Progenitor cell of endocrine pancreas (in vitro differentiated cells): ENCODE measurements at regions not wholly inside any gene's neighbourhood (a gene's known extent, or its start where the extent isn't known, plus 50 kb on each side); places are given as distances from the start of the nearest gene placed in this dataset.

Experiments used
- DNase-seq: peaks from one replicate; pipeline ENCODE4 v3.0.0; 2021; ENCODE audit warnings: low spot score; ENCODE audit not compliant: unreplicated experiment
- H3K27ac Mint-ChIP-seq: 2 replicates; pipeline ENCODE4 v1.8.0; 2021; ENCODE audit warnings: mild to moderate bottlenecking, moderate library complexity, mixed read lengths
- H3K27me3 Mint-ChIP-seq: 2 replicates; pipeline ENCODE4 v1.8.0; 2021; ENCODE audit warnings: mixed read lengths
- H3K36me3 Mint-ChIP-seq: 2 replicates; pipeline ENCODE4 v1.8.0; 2022; ENCODE audit warnings: mixed read lengths; ENCODE audit not compliant: insufficient read depth
- H3K4me1 Mint-ChIP-seq: 2 replicates; pipeline ENCODE4 v1.8.0; 2021; ENCODE audit warnings: low read depth, mixed read lengths
- H3K4me3 Mint-ChIP-seq: 2 replicates; pipeline ENCODE4 v1.8.0; 2021; ENCODE audit warnings: low read depth, mild to moderate bottlenecking, moderate library complexity, mixed read lengths
- H3K9me3 Mint-ChIP-seq: 2 replicates; pipeline ENCODE4 v1.8.0; 2021; ENCODE audit warnings: low read depth, mixed read lengths
- TF ChIP-seq, protein P1 (sequence below): fragments of 200-600 bp; sonication (generic); IDR thresholded peaks from one replicate; pipeline ENCODE4 v1.5.0; 2021; ENCODE audit warnings: antibody characterized with exemption, mild to moderate bottlenecking; ENCODE audit not compliant: unreplicated experiment

DNA sequence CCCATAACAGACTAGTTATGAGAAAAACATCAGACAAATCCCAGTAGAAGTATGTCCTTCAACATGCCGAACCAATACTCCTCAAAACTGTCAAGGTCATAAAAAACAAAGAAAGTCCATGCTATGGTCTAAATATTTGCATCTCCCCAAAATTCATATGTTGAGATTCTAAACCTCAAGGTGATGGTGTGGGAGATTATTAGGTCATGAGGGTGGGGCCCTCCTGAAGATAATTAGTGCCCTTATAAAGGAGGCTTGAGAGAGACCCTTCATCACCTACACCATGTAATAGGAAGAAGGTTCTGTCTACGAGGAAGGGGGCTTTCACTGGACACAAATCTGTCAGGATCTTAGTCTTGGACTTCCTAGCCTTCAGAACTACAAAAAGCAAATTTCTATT, 118.6 kb upstream of the GUCY1A2 start:
- H3K9me3 Mint-ChIP-seq, result no peaks in the 10 kb centered on the region
- H3K4me3 Mint-ChIP-seq, result no peak overlapping the region
- no peaks in the 10 kb centered on the region for H3K27me3 Mint-ChIP-seq
- peaks cover 2% of the 10 kb centered on the region for H3K4me1 Mint-ChIP-seq
- no peak for DNase-seq
- TF ChIP-seq, protein P1, sequence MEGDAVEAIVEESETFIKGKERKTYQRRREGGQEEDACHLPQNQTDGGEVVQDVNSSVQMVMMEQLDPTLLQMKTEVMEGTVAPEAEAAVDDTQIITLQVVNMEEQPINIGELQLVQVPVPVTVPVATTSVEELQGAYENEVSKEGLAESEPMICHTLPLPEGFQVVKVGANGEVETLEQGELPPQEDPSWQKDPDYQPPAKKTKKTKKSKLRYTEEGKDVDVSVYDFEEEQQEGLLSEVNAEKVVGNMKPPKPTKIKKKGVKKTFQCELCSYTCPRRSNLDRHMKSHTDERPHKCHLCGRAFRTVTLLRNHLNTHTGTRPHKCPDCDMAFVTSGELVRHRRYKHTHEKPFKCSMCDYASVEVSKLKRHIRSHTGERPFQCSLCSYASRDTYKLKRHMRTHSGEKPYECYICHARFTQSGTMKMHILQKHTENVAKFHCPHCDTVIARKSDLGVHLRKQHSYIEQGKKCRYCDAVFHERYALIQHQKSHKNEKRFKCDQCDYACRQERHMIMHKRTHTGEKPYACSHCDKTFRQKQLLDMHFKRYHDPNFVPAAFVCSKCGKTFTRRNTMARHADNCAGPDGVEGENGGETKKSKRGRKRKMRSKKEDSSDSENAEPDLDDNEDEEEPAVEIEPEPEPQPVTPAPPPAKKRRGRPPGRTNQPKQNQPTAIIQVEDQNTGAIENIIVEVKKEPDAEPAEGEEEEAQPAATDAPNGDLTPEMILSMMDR, result no peak
- H3K27ac Mint-ChIP-seq, result no peak overlapping the region
- H3K36me3 Mint-ChIP-seq, result no peaks in the 10 kb centered on the region

DNA sequence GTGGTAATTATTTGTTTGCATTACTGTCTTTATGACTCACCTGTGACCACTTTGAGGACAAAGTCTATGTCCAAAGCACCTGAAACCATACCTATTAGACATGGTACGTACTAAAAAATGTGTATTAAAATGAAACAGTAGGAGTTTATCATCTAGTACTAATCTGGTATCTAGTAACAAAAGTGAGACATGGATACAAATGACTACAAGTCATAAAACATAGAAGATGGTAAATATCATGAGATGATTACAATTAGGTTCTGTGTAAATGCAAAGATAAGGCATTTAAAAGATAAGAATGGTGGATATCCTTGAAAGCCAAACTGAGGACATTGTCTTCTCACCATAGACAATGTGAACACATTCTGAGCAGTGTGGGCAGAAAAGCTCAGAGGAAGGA, 113.5 kb upstream of the GUCY1A2 start:
- Mint-ChIP-seq H3K4me3 (no peak overlapping the region), H3K9me3 (peaks cover 4% of the 10 kb centered on the region), H3K4me1 (no peaks in the 10 kb centered on the region), H3K36me3 (no peaks in the 10 kb centered on the region), H3K27ac (no peak overlapping the region), H3K27me3 (no peaks in the 10 kb centered on the region)
- DNase-seq, result no peak
- TF ChIP-seq, protein P1, result no peak

DNA sequence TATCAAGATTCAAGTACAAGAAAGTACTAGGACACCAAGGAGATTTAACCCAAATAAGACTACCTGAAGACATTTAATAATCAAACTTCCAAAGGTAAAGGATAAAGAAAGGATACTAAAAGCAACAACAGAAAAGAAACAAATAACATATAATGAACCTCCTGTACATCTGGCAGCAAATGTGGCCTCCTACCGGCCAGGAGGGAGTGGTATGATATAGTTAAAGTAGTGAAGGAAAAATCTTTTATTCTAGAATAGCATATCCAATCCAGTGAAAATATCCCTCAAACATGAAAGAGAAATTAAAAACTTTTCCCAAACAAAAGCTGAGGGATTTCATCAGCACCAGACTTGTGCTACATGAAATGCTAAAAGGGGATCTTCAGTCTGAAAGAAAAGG, 104.7 kb upstream of the GUCY1A2 start:
- Mint-ChIP-seq H3K9me3 (peaks cover 6% of the 10 kb centered on the region), H3K4me3 (no peak overlapping the region), H3K4me1 (no peaks in the 10 kb centered on the region), H3K27me3 (no peaks in the 10 kb centered on the region), H3K36me3 (no peaks in the 10 kb centered on the region), H3K27ac (no peak overlapping the region)
- TF ChIP-seq, protein P1, result no peak
- DNase-seq, result no peak

DNA sequence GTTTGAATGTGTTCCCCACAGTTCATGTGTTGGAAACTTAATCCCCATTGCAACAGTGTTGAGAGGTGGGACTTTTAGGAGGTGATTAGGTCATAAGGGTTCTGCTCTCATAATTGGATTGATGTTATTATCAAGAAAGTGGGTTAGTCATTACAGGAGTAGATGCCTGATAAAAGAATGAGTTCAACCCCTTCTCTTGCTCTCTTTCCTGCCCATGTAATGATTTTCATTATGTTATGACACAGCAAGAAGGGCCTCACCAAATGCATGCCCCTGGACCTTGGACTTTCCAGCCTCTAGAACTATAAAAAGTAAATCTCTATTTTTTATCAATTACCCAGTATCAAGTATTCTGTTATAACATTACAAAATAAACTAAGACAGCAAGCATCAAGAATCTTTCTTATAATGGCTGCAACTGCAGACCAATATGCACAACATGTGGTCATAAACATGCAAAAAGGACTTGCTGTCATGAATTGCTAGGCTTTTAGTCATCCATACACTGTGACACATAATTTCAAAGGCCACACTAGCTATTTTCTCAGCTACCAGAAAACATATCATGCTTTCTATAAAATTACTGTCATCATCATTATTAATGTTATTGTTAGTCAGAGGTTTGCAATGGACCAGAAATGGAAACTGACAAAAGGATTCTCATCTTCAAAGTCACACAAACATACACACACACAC, 99.9 kb upstream of the GUCY1A2 start:
- Mint-ChIP-seq H3K27me3 (no peaks in the 10 kb centered on the region), H3K4me1 (no peaks in the 10 kb centered on the region), H3K27ac (no peak overlapping the region), H3K36me3 (no peaks in the 10 kb centered on the region), H3K4me3 (no peak overlapping the region), H3K9me3 (peaks cover 8% of the 10 kb centered on the region)
- no peak for DNase-seq
- TF ChIP-seq, protein P1, result no peak

DNA sequence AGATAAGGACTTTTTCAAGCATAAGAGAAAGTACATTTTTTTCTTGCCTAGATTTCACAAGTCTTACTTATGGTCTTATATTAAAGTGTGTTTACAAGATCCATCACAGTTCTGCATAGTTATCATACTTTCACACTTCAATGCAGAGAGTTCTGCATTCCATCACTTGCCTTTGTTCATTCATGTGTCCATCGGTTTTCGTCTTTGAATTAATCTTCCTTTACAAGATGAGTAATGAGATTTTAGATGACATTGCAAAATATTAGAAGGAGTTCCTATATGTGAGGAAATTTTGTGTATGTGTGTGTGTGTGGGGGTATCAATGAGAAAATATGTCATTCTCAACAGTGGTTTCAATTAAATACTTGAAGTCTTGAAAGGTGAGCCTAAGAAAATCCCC, 98.1 kb upstream of the GUCY1A2 start:
- DNase-seq, result no peak
- no peaks in the 10 kb centered on the region for H3K4me1 Mint-ChIP-seq
- no peaks in the 10 kb centered on the region for H3K36me3 Mint-ChIP-seq
- H3K4me3 Mint-ChIP-seq, result no peak overlapping the region
- TF ChIP-seq, protein P1, result no peak
- no peaks in the 10 kb centered on the region for H3K27me3 Mint-ChIP-seq
- no peak overlapping the region for H3K27ac Mint-ChIP-seq
- H3K9me3 Mint-ChIP-seq, result peaks cover 8% of the 10 kb centered on the region
